Panc1 (cell line): ENCODE measurements at regions not wholly inside any gene's neighbourhood (a gene's known extent, or its start where the extent isn't known, plus 50 kb on each side); places are given as distances from the start of the nearest gene placed in this dataset.

Source experiments
- ATAC-seq: fragments of 200-7000 bp; cut with Tn5 transposase; 2 replicates; pipeline ENCODE4 v1.9.1; 2020; ENCODE audit warnings: mild to moderate bottlenecking, moderate library complexity
- BruUV-seq: library from RNA; stranded (reverse); fragments of 400-500 nt; replicated peaks from 2 replicates; lab custom pipeline; 2021; lab: Mats Ljungman, UMichigan
- CTCF ChIA-PET: fragments of 300-600 bp; sonication (Branson Sonifier 250); formaldehyde crosslinking; loops from one replicate; lab custom pipeline; 2022; ENCODE audit warnings: antibody characterized with exemption; lab: Charles Lee
- POLR2A ChIA-PET: fragments of 300-600 bp; sonication (Branson Sonifier 250); formaldehyde crosslinking; loops from one replicate; lab custom pipeline; 2022; ENCODE audit warnings: antibody characterized with exemption; lab: Charles Lee
- DNase-seq: peaks from one replicate; pipeline ENCODE4 v3.0.0-alpha.2; 2010; ENCODE audit warnings: low read depth, low spot score
- H3K27ac ChIP-seq: 2 replicates; pipeline ENCODE4 v1.5.1; 2011; ENCODE audit warnings: mild to moderate bottlenecking, low read length, inconsistent platforms
- H3K27me3 ChIP-seq: fragments of 200-500 bp; sonication (Bioruptor generic); 2 replicates; pipeline ENCODE4 v1.6.0; 2014; ENCODE audit warnings: low read length, inconsistent platforms; ENCODE audit not compliant: control insufficient read depth, insufficient read depth
- H3K36me3 ChIP-seq: fragments of 200-500 bp; sonication (Bioruptor generic); 2 replicates; pipeline ENCODE4 v1.5.1; 2014; ENCODE audit warnings: inconsistent platforms, mild to moderate bottlenecking, low read length, moderate library complexity; ENCODE audit not compliant: control insufficient read depth, insufficient read depth
- H3K4me1 ChIP-seq: 2 replicates; pipeline ENCODE4 v1.5.1; 2011; ENCODE audit warnings: inconsistent platforms, mild to moderate bottlenecking, low read length, moderate library complexity; ENCODE audit not compliant: control insufficient read depth, insufficient read depth
- H3K4me3 ChIP-seq, 2 experiments: 2 replicates each; pipeline ENCODE4 v1.5.1; 2011 to 2012; ENCODE audit warnings: low read depth in 2 of 2, low read length in 2 of 2, mild to moderate bottlenecking in 2 of 2, inconsistent platforms in 1 of 2, moderate library complexity in 1 of 2
- H3K9me3 ChIP-seq: fragments of 200-500 bp; sonication (Bioruptor generic); 2 replicates; pipeline ENCODE4 v1.5.1; 2014; ENCODE audit warnings: low read depth, mild to moderate bottlenecking, inconsistent platforms, low read length, moderate library complexity; ENCODE audit not compliant: control insufficient read depth, insufficient read depth
- POLR2AphosphoS5 ChIP-seq: IDR thresholded peaks from 2 replicates; pipeline ENCODE4 v1.6.1; 2012; ENCODE audit warnings: mild to moderate bottlenecking, low read depth, low read length, moderate library complexity
- SIN3A ChIP-seq: IDR thresholded peaks from 2 replicates; pipeline ENCODE4 v1.6.1; 2012; ENCODE audit warnings: low read depth, mild to moderate bottlenecking, low read length, moderate library complexity, borderline replicate concordance; ENCODE audit not compliant: insufficient read depth
- TCF7L2 ChIP-seq: IDR thresholded peaks from 2 replicates; pipeline ENCODE4 v1.6.1; 2011; ENCODE audit warnings: mild to moderate bottlenecking, low read depth, low read length, inconsistent platforms
- in situ Hi-C: cut with HindIII; loops from 2 replicates; pipeline ENCODE4 v1.10.0; 2016; ENCODE audit warnings: low sequenced_read_pairs, low pct_unique_long_range_greater_than_20kb
- intact Hi-C: fragments of 100-400 bp; cut with micrococcal nuclease; formaldehyde crosslinking; loops from one replicate; pipeline ENCODE4 v1.10.0; 2022; ENCODE audit not compliant: unreplicated experiment
- TF ChIP-seq, protein P1 (sequence below): fragments of 450-650 bp; IDR thresholded peaks from 2 replicates; pipeline ENCODE4 v1.5.1; 2017; ENCODE audit warnings: mild to moderate bottlenecking
- TF ChIP-seq, protein P2 (sequence below), 2 experiments: IDR thresholded peaks; 2 replicates each; pipeline ENCODE4 v1.6.1; 2011 to 2012; ENCODE audit warnings: low read depth in 2 of 2, control low read depth in 1 of 2, low read length in 1 of 2, mild to moderate bottlenecking in 1 of 2, moderate library complexity in 1 of 2; ENCODE audit not compliant: insufficient read depth in 1 of 2

DNA sequence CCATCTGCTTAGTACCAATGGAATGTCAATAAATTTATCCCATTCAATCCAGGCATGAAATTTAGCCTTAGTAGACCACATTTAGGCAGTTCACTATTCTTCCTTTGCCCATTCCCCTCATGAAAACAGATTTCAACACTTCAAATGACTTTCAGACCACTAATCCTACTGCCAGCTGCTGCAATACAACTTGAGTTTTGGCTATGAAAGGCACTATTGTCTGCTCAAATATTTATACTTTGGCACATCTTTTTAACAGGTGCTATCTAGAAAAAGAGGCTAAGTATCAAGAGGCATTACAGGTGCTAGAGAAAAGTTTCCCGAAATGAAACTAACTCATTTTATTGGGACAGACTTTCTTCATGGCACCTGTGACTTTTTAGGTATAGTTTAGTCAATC, 499.8 kb downstream of the C12orf50 start:
- BruUV-seq, result no TSS peak
- CTCF ChIA-PET, result no interaction called here
- DNase-seq (no peak), ATAC-seq (no peak)
- H3K36me3 ChIP-seq, result no peaks in the 10 kb centered on the region
- POLR2A ChIA-PET, result no interaction called here
- no peaks in the 10 kb centered on the region for H3K27me3 ChIP-seq
- in situ Hi-C loops, result no loop called here
- H3K4me1 ChIP-seq, result no peaks in the 10 kb centered on the region
- intact Hi-C loops, result no loop called here
- no peaks in the 10 kb centered on the region for H3K9me3 ChIP-seq
- no peak overlapping the region for H3K27ac ChIP-seq
- H3K4me3 ChIP-seq, result no peak overlapping the region
- TF ChIP-seq, protein P1, sequence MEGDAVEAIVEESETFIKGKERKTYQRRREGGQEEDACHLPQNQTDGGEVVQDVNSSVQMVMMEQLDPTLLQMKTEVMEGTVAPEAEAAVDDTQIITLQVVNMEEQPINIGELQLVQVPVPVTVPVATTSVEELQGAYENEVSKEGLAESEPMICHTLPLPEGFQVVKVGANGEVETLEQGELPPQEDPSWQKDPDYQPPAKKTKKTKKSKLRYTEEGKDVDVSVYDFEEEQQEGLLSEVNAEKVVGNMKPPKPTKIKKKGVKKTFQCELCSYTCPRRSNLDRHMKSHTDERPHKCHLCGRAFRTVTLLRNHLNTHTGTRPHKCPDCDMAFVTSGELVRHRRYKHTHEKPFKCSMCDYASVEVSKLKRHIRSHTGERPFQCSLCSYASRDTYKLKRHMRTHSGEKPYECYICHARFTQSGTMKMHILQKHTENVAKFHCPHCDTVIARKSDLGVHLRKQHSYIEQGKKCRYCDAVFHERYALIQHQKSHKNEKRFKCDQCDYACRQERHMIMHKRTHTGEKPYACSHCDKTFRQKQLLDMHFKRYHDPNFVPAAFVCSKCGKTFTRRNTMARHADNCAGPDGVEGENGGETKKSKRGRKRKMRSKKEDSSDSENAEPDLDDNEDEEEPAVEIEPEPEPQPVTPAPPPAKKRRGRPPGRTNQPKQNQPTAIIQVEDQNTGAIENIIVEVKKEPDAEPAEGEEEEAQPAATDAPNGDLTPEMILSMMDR, result no peak
- TF ChIP-seq POLR2AphosphoS5 (no peak), TCF7L2 (no peak), SIN3A (no peak)
- TF ChIP-seq, protein P2, sequence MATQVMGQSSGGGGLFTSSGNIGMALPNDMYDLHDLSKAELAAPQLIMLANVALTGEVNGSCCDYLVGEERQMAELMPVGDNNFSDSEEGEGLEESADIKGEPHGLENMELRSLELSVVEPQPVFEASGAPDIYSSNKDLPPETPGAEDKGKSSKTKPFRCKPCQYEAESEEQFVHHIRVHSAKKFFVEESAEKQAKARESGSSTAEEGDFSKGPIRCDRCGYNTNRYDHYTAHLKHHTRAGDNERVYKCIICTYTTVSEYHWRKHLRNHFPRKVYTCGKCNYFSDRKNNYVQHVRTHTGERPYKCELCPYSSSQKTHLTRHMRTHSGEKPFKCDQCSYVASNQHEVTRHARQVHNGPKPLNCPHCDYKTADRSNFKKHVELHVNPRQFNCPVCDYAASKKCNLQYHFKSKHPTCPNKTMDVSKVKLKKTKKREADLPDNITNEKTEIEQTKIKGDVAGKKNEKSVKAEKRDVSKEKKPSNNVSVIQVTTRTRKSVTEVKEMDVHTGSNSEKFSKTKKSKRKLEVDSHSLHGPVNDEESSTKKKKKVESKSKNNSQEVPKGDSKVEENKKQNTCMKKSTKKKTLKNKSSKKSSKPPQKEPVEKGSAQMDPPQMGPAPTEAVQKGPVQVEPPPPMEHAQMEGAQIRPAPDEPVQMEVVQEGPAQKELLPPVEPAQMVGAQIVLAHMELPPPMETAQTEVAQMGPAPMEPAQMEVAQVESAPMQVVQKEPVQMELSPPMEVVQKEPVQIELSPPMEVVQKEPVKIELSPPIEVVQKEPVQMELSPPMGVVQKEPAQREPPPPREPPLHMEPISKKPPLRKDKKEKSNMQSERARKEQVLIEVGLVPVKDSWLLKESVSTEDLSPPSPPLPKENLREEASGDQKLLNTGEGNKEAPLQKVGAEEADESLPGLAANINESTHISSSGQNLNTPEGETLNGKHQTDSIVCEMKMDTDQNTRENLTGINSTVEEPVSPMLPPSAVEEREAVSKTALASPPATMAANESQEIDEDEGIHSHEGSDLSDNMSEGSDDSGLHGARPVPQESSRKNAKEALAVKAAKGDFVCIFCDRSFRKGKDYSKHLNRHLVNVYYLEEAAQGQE (IDR thresholded peaks at IDR 0.05; ENCODE audit: insufficient read depth in 1 of 2, low read depth in 2 of 2, low read length in 1 of 2), result no peak

DNA sequence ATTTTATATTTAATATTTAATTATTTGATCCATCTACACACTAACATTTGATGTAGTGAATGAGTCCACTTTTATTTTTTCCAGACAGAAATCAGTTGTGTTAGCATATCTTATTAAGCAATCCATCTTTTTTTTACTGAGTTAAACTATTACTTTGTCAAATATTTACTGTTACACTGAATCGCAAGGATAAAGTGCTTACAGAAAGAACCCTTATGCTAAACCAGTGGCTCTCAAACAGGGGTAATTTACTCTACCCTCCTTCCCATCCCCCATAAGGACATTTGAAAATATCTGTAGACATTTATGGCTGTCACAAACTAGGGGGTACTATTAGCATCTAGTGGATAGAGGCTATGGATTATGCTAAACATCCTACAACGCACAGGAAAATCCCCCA, 508.2 kb downstream of the C12orf50 start:
- H3K4me1 ChIP-seq, result no peaks in the 10 kb centered on the region
- no peak overlapping the region for H3K27ac ChIP-seq
- TF ChIP-seq, protein P1, result no peak
- TF ChIP-seq SIN3A (no peak), POLR2AphosphoS5 (no peak), TCF7L2 (no peak)
- TF ChIP-seq, protein P2 (IDR thresholded peaks at IDR 0.05; ENCODE audit: insufficient read depth in 1 of 2, low read depth in 2 of 2, low read length in 1 of 2), result no peak
- no TSS peak for BruUV-seq
- intact Hi-C loops (no loop called here), in situ Hi-C loops (no loop called here)
- no peaks in the 10 kb centered on the region for H3K36me3 ChIP-seq
- no peaks in the 10 kb centered on the region for H3K9me3 ChIP-seq
- no peaks in the 10 kb centered on the region for H3K27me3 ChIP-seq
- ATAC-seq, result no peak
- ChIA-PET POLR2A (no interaction called here), CTCF (no interaction called here)
- no peak overlapping the region for H3K4me3 ChIP-seq
- DNase-seq, result no peak
